ENCODE measurements at regions not wholly inside any gene's neighbourhood (a gene's known extent, or its start where the extent isn't known, plus 50 kb on each side); places are given as distances from the start of the nearest gene placed in this dataset.
A peak's percentile ranks its signal among the peaks of the same experiment; 100 is the strongest.
"Not testable (repeated sequence)": the region's sequence is repeated elsewhere in the genome, so short reads cannot be mapped to it uniquely, and the experiment has no call there.

- peak overlapping the region; percentile 15 for H3K27ac Mint-ChIP-seq (ENCODE audit: unreplicated experiment)
- no peaks in the 10 kb centered on the region for H3K27me3 Mint-ChIP-seq (ENCODE audit: low read depth)
- DNase-seq (ENCODE audit: low spot score): no peak
- H3K4me3 Mint-ChIP-seq (ENCODE audit: unreplicated experiment): no peak overlapping the region
- peaks cover 14% of the 10 kb centered on the region for H3K4me1 Mint-ChIP-seq (ENCODE audit: low read depth)
- H3K9me3 Mint-ChIP-seq (ENCODE audit: low read depth): peaks cover 5% of the 10 kb centered on the region
- TF ChIP-seq CTCF (IDR thresholded peaks at IDR 0.05): no peak
- H3K36me3 Mint-ChIP-seq (ENCODE audit: low read depth): peaks cover 1% of the 10 kb centered on the region
Measured at GRCh38 chr5:122661496-122662180, 113.2 kb upstream of the SNX2 start.

DNA sequence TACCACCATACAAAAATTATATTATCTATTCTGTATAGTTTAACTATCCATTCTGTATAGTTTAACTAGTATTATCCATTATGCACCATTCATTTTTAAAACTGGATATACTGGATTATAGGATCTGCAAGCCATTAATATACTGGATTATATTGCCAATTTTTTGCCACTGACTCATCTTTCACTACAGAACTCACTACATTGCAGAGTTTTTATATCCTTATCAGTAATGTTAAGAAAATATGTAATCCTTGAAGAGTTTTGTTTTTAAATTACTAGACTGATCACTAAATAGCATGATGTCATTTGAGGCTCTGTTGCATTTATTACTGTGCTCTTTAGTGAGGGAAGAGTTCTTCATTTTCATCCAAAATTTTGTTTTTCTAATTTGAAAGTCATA lies 109.8 kb upstream of the SNX2 start:
- Mint-ChIP-seq H3K27ac (ENCODE audit: unreplicated experiment) (no peak overlapping the region), H3K36me3 (ENCODE audit: low read depth) (peaks cover 1% of the 10 kb centered on the region), H3K27me3 (ENCODE audit: low read depth) (no peaks in the 10 kb centered on the region), H3K4me3 (ENCODE audit: unreplicated experiment) (no peak overlapping the region), H3K4me1 (ENCODE audit: low read depth) (peaks cover 14% of the 10 kb centered on the region), H3K9me3 (ENCODE audit: low read depth) (peaks cover 5% of the 10 kb centered on the region)
- DNase-seq (ENCODE audit: low spot score): no peak
- no peak for TF ChIP-seq CTCF (IDR thresholded peaks at IDR 0.05)

- DNase-seq (ENCODE audit: low spot score): no peak
- no peaks in the 10 kb centered on the region for H3K9me3 Mint-ChIP-seq (ENCODE audit: low read depth)
- H3K36me3 Mint-ChIP-seq (ENCODE audit: low read depth): no peaks in the 10 kb centered on the region
- H3K4me3 Mint-ChIP-seq (ENCODE audit: unreplicated experiment): no peak overlapping the region
- no peak overlapping the region for H3K27ac Mint-ChIP-seq (ENCODE audit: unreplicated experiment)
- peaks cover 6% of the 10 kb centered on the region for H3K4me1 Mint-ChIP-seq (ENCODE audit: low read depth)
- H3K27me3 Mint-ChIP-seq (ENCODE audit: low read depth): no peaks in the 10 kb centered on the region
- TF ChIP-seq CTCF (IDR thresholded peaks at IDR 0.05): no peak
Measured at GRCh38 chr5:122668552-122668951, 106.3 kb upstream of the SNX2 start.

- H3K27me3 Mint-ChIP-seq (ENCODE audit: low read depth); H3K9me3 Mint-ChIP-seq (ENCODE audit: low read depth); H3K4me1 Mint-ChIP-seq (ENCODE audit: low read depth); H3K36me3 Mint-ChIP-seq (ENCODE audit: low read depth); DNase-seq (ENCODE audit: low spot score); H3K27ac Mint-ChIP-seq (ENCODE audit: unreplicated experiment); H3K4me3 Mint-ChIP-seq (ENCODE audit: unreplicated experiment): not testable (repeated sequence)
Measured at GRCh38 chr5:122669709-122670108, 105.2 kb upstream of the SNX2 start.

DNA sequence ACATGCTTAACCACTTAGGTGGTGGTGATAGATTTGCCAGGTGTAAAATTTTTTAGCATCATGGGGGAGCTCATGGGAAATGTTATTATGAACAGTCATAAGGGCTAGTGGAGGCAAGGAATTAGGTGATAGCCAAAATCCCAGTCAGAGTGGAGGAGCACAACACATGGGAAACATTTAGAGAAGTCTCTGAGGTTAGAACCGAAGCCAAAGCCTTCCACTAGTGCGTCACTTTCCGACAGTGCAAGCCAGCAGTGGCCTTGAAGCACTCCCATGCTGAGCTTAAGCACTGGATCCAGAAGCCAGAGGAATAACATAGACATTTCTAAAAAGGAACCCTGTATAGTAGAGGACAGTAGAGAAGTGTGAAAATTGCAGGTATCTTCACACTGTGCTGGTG lies 101.5 kb upstream of the SNX2 start:
- Mint-ChIP-seq H3K4me1 (ENCODE audit: low read depth) (peaks cover 7% of the 10 kb centered on the region), H3K27me3 (ENCODE audit: low read depth) (no peaks in the 10 kb centered on the region), H3K27ac (ENCODE audit: unreplicated experiment) (no peak overlapping the region), H3K9me3 (ENCODE audit: low read depth) (no peaks in the 10 kb centered on the region), H3K4me3 (ENCODE audit: unreplicated experiment) (no peak overlapping the region), H3K36me3 (ENCODE audit: low read depth) (no peaks in the 10 kb centered on the region)
- no peak for DNase-seq (ENCODE audit: low spot score)
- TF ChIP-seq CTCF (IDR thresholded peaks at IDR 0.05): no peak

- no peaks in the 10 kb centered on the region for H3K9me3 Mint-ChIP-seq (ENCODE audit: low read depth)
- H3K27me3 Mint-ChIP-seq (ENCODE audit: low read depth): no peaks in the 10 kb centered on the region
Measured at GRCh38 chr5:122674385-122674784, 100.5 kb upstream of the SNX2 start.

More at GRCh38 chr5:122674385-122674784, 100.5 kb upstream of the SNX2 start:
- H3K4me3 Mint-ChIP-seq (ENCODE audit: unreplicated experiment): no peak overlapping the region
- no peak for TF ChIP-seq CTCF (IDR thresholded peaks at IDR 0.05)
- no peak overlapping the region for H3K27ac Mint-ChIP-seq (ENCODE audit: unreplicated experiment)
- DNase-seq (ENCODE audit: low spot score): no peak
- no peaks in the 10 kb centered on the region for H3K36me3 Mint-ChIP-seq (ENCODE audit: low read depth)
- peaks cover 7% of the 10 kb centered on the region for H3K4me1 Mint-ChIP-seq (ENCODE audit: low read depth)

Data from chondrocyte (in vitro differentiated cells).